ENCODE measurements at regions not wholly inside any gene's neighbourhood (a gene's known extent, or its start where the extent isn't known, plus 50 kb on each side); places are given as distances from the start of the nearest gene placed in this dataset.

GRCh38 chr10:33802566-33802965 is 468.1 kb upstream of the NRP1 start:
- no peaks in the 10 kb centered on the region for H3K79me2 ChIP-seq (ENCODE audit: insufficient read depth, low read length)
- TF ChIP-seq, protein P1, sequence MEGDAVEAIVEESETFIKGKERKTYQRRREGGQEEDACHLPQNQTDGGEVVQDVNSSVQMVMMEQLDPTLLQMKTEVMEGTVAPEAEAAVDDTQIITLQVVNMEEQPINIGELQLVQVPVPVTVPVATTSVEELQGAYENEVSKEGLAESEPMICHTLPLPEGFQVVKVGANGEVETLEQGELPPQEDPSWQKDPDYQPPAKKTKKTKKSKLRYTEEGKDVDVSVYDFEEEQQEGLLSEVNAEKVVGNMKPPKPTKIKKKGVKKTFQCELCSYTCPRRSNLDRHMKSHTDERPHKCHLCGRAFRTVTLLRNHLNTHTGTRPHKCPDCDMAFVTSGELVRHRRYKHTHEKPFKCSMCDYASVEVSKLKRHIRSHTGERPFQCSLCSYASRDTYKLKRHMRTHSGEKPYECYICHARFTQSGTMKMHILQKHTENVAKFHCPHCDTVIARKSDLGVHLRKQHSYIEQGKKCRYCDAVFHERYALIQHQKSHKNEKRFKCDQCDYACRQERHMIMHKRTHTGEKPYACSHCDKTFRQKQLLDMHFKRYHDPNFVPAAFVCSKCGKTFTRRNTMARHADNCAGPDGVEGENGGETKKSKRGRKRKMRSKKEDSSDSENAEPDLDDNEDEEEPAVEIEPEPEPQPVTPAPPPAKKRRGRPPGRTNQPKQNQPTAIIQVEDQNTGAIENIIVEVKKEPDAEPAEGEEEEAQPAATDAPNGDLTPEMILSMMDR (IDR thresholded peaks at IDR 0.05) = no peak
- no peak overlapping the region for H3K4me2 ChIP-seq (replicated peaks; ENCODE audit: extremely low read depth, low read length, poor library complexity, severe bottlenecking)
- no peak overlapping the region for H3K9ac ChIP-seq (ENCODE audit: insufficient read depth, low read length, poor library complexity, severe bottlenecking)
- no peaks in the 10 kb centered on the region for H3K36me3 ChIP-seq (replicated peaks in 1 of 2; ENCODE audit: control insufficient read depth in 1 of 2, insufficient read depth in 2 of 2, low read length in 2 of 2)
- no peak overlapping the region for H3K27ac ChIP-seq (ENCODE audit: low read depth in 1 of 2, low read length in 2 of 2)
- H3K27ac Mint-ChIP-seq = no peak overlapping the region
- H3K4me1 ChIP-seq (ENCODE audit: control insufficient read depth in 1 of 2, insufficient read depth in 2 of 2, low read length in 2 of 2) = no peaks in the 10 kb centered on the region
- intact Hi-C loops (cut with micrococcal nuclease) = no loop called here
- H3K27me3 ChIP-seq (ENCODE audit: control insufficient read depth in 2 of 2, insufficient read depth in 2 of 2, low read length in 2 of 2) = no peaks in the 10 kb centered on the region
- no peak overlapping the region for H2AFZ ChIP-seq (ENCODE audit: insufficient read depth, low read depth, low read length, poor library complexity, severe bottlenecking)
- no peaks in the 10 kb centered on the region for H3K36me3 Mint-ChIP-seq
- DNase-seq = no peak
- H3K9me3 ChIP-seq (replicated peaks in 1 of 2; ENCODE audit: control insufficient read depth in 1 of 2, insufficient read depth in 1 of 2, low read length in 2 of 2) = no peaks in the 10 kb centered on the region
- peaks cover 0 to 2% (median 1%) of the 10 kb centered on the region in 3 donors for H3K27me3 Mint-ChIP-seq (ENCODE audit: low read depth in 3 of 3)
- H3K4me1 Mint-ChIP-seq = no peaks in the 10 kb centered on the region
- peaks cover 0 to 5% (median 1%) of the 10 kb centered on the region in 7 donors for H3K9me3 Mint-ChIP-seq
- no peak overlapping the region for H3K4me3 ChIP-seq (replicated peaks in 1 of 3; ENCODE audit: low read depth in 2 of 3, low read length in 3 of 3)
- H4K20me1 ChIP-seq (ENCODE audit: insufficient read depth, low read length) = no peaks in the 10 kb centered on the region
- H3K4me3 Mint-ChIP-seq = no peak overlapping the region
- WGBS (ENCODE audit: insufficient coverage) = 100% methylated on average over 2 of the region's 4 CpGs

DNA sequence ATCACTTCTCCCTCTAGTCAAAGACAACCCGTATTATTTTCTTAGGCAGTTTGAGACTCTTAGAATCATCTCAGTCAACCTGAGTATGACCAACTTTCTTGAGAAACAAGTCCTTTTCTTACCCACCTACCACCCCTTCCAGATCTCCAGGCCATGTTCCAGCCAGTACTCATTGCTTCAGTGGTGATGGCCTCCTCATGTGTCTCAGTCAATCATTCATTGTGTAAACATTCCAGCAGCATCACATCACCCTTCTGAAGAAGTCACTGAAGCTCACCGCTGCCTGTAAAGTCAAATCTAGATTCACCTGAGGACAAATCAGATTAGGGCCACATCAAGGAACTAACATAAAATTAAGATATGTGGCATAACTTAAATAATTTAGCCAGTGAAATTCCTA is 467.2 kb upstream of the NRP1 start:
- no peaks in the 10 kb centered on the region for H3K27me3 ChIP-seq (ENCODE audit: control insufficient read depth in 2 of 2, insufficient read depth in 2 of 2, low read length in 2 of 2)
- WGBS (ENCODE audit: insufficient coverage) = 100% methylated on average over 1 of the region's 2 CpGs
- intact Hi-C loops (cut with micrococcal nuclease) = no loop called here
- H3K36me3 ChIP-seq (replicated peaks in 1 of 2; ENCODE audit: control insufficient read depth in 1 of 2, insufficient read depth in 2 of 2, low read length in 2 of 2) = no peaks in the 10 kb centered on the region
- H2AFZ ChIP-seq (ENCODE audit: insufficient read depth, low read depth, low read length, poor library complexity, severe bottlenecking) = no peak overlapping the region
- DNase-seq = no peak
- no peak overlapping the region for H3K4me3 Mint-ChIP-seq
- peaks cover 0 to 8% (median 5%) of the 10 kb centered on the region in 7 donors for H3K9me3 Mint-ChIP-seq
- H3K4me2 ChIP-seq (replicated peaks; ENCODE audit: extremely low read depth, low read length, poor library complexity, severe bottlenecking) = no peak overlapping the region
- peaks cover 0 to 2% (median 1%) of the 10 kb centered on the region in 3 donors for H3K27me3 Mint-ChIP-seq (ENCODE audit: low read depth in 3 of 3)
- no peaks in the 10 kb centered on the region for H3K9me3 ChIP-seq (replicated peaks in 1 of 2; ENCODE audit: control insufficient read depth in 1 of 2, insufficient read depth in 1 of 2, low read length in 2 of 2)
- no peak overlapping the region for H3K27ac Mint-ChIP-seq
- TF ChIP-seq, protein P1 (IDR thresholded peaks at IDR 0.05) = no peak
- H3K4me3 ChIP-seq (replicated peaks in 1 of 3; ENCODE audit: low read depth in 2 of 3, low read length in 3 of 3) = no peak overlapping the region
- H3K4me1 ChIP-seq (ENCODE audit: control insufficient read depth in 1 of 2, insufficient read depth in 2 of 2, low read length in 2 of 2) = no peaks in the 10 kb centered on the region
- H3K27ac ChIP-seq (ENCODE audit: low read depth in 1 of 2, low read length in 2 of 2) = no peak overlapping the region
- H3K4me1 Mint-ChIP-seq = no peaks in the 10 kb centered on the region
- H3K36me3 Mint-ChIP-seq = no peaks in the 10 kb centered on the region
- no peaks in the 10 kb centered on the region for H4K20me1 ChIP-seq (ENCODE audit: insufficient read depth, low read length)
- no peaks in the 10 kb centered on the region for H3K79me2 ChIP-seq (ENCODE audit: insufficient read depth, low read length)
- no peak overlapping the region for H3K9ac ChIP-seq (ENCODE audit: insufficient read depth, low read length, poor library complexity, severe bottlenecking)

Measured in CD14-positive monocyte (primary cell).